ENCODE measurements at regions not wholly inside any gene's neighbourhood (a gene's known extent, or its start where the extent isn't known, plus 50 kb on each side); places are given as distances from the start of the nearest gene placed in this dataset.

DNA sequence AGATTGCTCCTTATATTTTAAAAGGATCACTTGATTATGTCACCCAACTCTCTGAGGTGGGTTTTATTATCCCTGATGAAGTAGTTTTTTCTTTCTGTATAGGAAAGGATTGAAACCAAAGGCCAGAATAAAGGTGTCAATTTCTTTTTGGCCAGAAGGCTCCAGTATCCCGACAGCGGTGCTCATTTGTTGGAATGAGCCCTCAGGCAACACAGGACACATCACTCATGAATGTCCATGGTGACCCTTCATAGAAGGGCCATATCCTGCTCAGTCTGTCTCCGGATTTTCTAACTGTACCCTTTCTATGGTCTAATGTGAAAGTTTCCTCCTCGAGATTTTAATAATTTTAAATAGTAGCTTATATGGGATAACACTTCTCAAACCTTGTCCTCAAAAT is 171.3 kb upstream of the USP24 start:
- Histone ChIP-seq H3K27me3 (no peaks in the 10 kb centered on the region), H3K4me1 (ENCODE audit: insufficient read depth) (no peaks in the 10 kb centered on the region), H3K4me3 (no peak overlapping the region), H3K9me3 (no peaks in the 10 kb centered on the region), H3K27ac (no peak overlapping the region), H3K36me3 (no peaks in the 10 kb centered on the region)
- intact Hi-C loops (cut with DNase I), result no loop called here
- 84 to 92% (median 87%) methylated on average over 4 of the region's 4 CpGs for WGBS, 3 donors
- no peak for DNase-seq
- no peak for TF ChIP-seq EP300 (IDR thresholded peaks at IDR 0.05)
- TF ChIP-seq CTCF (IDR thresholded peaks at IDR 0.05), result no peak
- TF ChIP-seq POLR2A (IDR thresholded peaks at IDR 0.05), result no peak

DNA sequence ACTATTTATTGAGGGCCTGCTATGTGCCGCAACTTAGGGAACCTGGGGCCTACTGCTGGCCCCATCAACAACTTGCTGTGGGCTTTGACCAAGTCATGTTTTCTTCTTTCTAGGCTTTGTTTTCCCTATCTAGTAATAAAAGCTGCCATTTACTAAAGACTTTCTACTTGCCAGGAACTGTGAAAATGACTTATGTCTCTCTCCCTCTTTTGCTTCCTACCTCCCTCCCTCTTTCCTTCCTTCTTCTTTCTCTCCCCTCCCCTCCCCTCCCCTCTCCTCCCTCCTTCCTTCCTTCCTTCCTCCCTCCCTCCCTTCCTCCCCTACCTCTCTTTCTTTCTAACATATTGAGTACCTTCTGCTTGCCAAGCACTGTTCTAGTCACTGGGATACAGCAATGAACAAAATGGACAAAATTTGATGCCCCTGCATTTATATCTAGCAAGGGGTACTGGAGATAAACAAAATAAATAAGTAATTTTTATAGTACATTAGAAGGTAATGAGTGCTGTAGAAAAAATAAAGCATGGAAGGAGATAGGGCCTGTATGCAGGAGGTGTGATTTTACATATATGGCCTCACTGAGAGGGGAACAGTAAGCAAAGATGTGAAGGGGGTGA is 170.3 kb upstream of the USP24 start:
- Histone ChIP-seq H3K4me3 (no peak overlapping the region), H3K4me1 (ENCODE audit: insufficient read depth) (no peaks in the 10 kb centered on the region), H3K36me3 (no peaks in the 10 kb centered on the region), H3K27ac (no peak overlapping the region), H3K27me3 (no peaks in the 10 kb centered on the region), H3K9me3 (no peaks in the 10 kb centered on the region)
- TF ChIP-seq POLR2A (IDR thresholded peaks at IDR 0.05) (no peak), CTCF (IDR thresholded peaks at IDR 0.05) (no peak), EP300 (IDR thresholded peaks at IDR 0.05) (no peak)
- no peak for DNase-seq
- intact Hi-C loops (cut with DNase I), result no loop called here
- WGBS, 3 donors, result 94 to 100% (median 98%) methylated on average over 1 of the region's 1 CpG

GRCh38 chr1:55384637-55385036 is 169.5 kb upstream of the USP24 start:
- intact Hi-C loops (cut with DNase I), result no loop called here
- DNase-seq, result no peak
- Histone ChIP-seq H3K4me3 (no peak overlapping the region), H3K36me3 (no peaks in the 10 kb centered on the region), H3K27me3 (no peaks in the 10 kb centered on the region), H3K27ac (no peak overlapping the region), H3K4me1 (ENCODE audit: insufficient read depth) (no peaks in the 10 kb centered on the region), H3K9me3 (no peaks in the 10 kb centered on the region)
- 96 to 97% (median 96%) methylated on average over 7 of the region's 7 CpGs for WGBS, 3 donors
- TF ChIP-seq EP300 (IDR thresholded peaks at IDR 0.05) (no peak), POLR2A (IDR thresholded peaks at IDR 0.05) (no peak), CTCF (IDR thresholded peaks at IDR 0.05) (no peak)

DNA sequence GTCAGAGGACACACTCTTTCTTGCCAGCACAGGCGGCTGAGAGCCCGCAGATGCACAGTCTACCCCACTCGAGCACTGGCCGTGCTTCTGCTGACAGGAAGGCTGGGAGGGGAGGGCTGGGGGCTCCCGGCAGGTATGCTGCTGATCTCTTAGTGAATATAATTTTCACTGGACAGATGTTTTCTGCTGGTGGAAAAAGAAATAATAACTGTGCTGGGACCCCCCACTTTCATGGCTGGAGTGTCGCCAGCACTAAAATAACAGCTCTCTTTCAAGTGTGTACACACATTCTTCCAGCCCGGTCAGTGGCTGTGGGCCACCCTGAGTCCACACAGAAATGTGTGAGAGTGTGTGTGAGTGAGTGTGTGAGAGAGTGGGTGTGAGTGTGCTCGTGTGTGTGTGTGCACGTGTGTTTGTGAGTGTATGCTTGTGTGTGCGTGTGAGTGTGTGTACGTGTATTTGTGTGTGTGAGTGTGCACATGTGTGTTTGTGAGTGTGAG is 167.7 kb upstream of the USP24 start:
- H3K27ac ChIP-seq, result no peak overlapping the region
- 26 to 53% (median 27%) methylated on average over 11 of the region's 11 CpGs for WGBS, 3 donors
- no peaks in the 10 kb centered on the region for H3K36me3 ChIP-seq
- intact Hi-C loops (cut with DNase I), result no loop called here
- DNase-seq, result peak in 2 of 5 donors; percentile 15 to 43
- H3K4me3 ChIP-seq, result no peak overlapping the region
- no peaks in the 10 kb centered on the region for H3K9me3 ChIP-seq
- H3K4me1 ChIP-seq (ENCODE audit: insufficient read depth), result no peaks in the 10 kb centered on the region
- no peaks in the 10 kb centered on the region for H3K27me3 ChIP-seq
- TF ChIP-seq CTCF (IDR thresholded peaks at IDR 0.05) (no peak), EP300 (IDR thresholded peaks at IDR 0.05) (no peak), POLR2A (IDR thresholded peaks at IDR 0.05) (no peak)

Data from ovary (tissue), 7 donors.